ENCODE measurements at regions not wholly inside any gene's neighbourhood (a gene's known extent, or its start where the extent isn't known, plus 50 kb on each side); places are given as distances from the start of the nearest gene placed in this dataset.

DNA sequence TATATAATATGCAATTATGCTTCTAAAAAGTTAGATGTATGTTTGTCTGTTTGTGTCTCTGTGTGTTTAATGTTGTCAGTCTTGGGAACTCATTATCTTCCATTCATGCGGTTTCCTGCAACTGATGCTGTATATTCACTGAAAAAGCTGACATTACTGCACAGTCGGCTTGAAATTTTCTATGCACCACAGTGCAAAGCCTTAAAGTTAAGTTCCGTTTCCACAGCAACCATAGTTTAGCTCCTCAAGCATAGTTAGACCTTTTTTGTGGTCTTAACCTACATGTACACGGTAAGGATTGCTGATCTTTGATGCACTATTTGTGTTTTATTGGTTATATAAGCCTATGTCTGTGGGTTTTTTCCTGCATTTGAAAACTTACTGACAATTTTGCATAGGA lies 309.4 kb downstream of the KCNC2 start:
- DNase-seq (ENCODE audit: low spot score in 2 of 2) = no peak
- Histone ChIP-seq H3K9me3 (no peaks in the 10 kb centered on the region), H3K27ac (no peak overlapping the region), H3K4me3 (no peak overlapping the region), H3K4me1 (no peaks in the 10 kb centered on the region), H3K27me3 (no peaks in the 10 kb centered on the region), H3K36me3 (no peaks in the 10 kb centered on the region)
- 75% methylated on average over 4 of the region's 4 CpGs for WGBS
- TF ChIP-seq, protein P1, sequence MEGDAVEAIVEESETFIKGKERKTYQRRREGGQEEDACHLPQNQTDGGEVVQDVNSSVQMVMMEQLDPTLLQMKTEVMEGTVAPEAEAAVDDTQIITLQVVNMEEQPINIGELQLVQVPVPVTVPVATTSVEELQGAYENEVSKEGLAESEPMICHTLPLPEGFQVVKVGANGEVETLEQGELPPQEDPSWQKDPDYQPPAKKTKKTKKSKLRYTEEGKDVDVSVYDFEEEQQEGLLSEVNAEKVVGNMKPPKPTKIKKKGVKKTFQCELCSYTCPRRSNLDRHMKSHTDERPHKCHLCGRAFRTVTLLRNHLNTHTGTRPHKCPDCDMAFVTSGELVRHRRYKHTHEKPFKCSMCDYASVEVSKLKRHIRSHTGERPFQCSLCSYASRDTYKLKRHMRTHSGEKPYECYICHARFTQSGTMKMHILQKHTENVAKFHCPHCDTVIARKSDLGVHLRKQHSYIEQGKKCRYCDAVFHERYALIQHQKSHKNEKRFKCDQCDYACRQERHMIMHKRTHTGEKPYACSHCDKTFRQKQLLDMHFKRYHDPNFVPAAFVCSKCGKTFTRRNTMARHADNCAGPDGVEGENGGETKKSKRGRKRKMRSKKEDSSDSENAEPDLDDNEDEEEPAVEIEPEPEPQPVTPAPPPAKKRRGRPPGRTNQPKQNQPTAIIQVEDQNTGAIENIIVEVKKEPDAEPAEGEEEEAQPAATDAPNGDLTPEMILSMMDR (IDR thresholded peaks at IDR 0.05) = no peak
- TF ChIP-seq EP300 (IDR thresholded peaks at IDR 0.05) (no peak), POLR2AphosphoS5 (IDR thresholded peaks at IDR 0.05) (no peak), POLR2A (IDR thresholded peaks at IDR 0.05) (no peak)

DNA sequence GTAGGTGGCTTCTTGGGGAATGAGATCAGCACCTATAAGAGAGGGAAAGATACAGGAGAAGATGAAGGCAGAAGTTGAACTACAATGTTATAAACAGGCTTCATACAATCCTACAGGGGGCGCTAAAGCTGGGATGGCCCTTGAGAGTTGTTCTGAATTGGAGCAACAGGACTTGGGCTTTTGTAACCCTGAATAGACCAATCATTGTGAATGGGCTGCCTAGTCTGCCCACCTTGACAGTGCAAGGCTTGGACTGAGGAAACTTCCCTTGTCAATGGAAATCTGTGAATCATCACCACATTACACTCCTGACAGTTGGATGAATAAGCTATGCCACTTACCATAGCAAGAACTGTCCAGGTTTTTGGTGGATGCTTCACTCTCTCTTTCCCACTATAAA lies 306.1 kb downstream of the KCNC2 start:
- Histone ChIP-seq H3K36me3 (no peaks in the 10 kb centered on the region), H3K4me3 (no peak overlapping the region), H3K9me3 (no peaks in the 10 kb centered on the region), H3K4me1 (no peaks in the 10 kb centered on the region), H3K27me3 (no peaks in the 10 kb centered on the region), H3K27ac (no peak overlapping the region)
- DNase-seq (ENCODE audit: low spot score in 2 of 2) = no peak
- WGBS = 24% methylated on average over 1 of the region's 1 CpG
- TF ChIP-seq POLR2A (IDR thresholded peaks at IDR 0.05) = no peak
- no peak for TF ChIP-seq EP300 (IDR thresholded peaks at IDR 0.05)
- TF ChIP-seq POLR2AphosphoS5 (IDR thresholded peaks at IDR 0.05) = no peak
- TF ChIP-seq, protein P1 (IDR thresholded peaks at IDR 0.05) = no peak

DNA sequence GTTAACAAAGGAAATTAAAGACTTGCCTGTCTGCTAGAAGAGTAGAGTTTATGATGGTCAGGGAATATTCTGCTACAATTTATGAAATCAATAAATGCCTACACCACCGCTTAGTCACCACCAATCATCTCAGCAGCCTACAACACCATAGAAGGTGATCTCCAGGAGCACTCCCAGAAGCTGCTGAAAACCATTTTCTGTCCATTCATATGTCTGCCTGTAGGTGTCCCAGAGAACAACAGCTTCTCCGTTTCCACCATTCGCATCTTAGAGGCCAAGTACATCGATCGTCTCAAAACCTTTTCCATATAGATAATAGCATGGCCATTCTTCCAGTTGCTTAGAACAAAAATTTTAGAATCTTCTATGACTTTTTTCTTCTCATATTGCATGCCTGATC lies 303.4 kb downstream of the KCNC2 start:
- no peaks in the 10 kb centered on the region for H3K9me3 ChIP-seq
- 93% methylated on average over 5 of the region's 5 CpGs for WGBS
- H3K27ac ChIP-seq = no peak overlapping the region
- no peaks in the 10 kb centered on the region for H3K36me3 ChIP-seq
- TF ChIP-seq EP300 (IDR thresholded peaks at IDR 0.05) (no peak), POLR2A (IDR thresholded peaks at IDR 0.05) (no peak), POLR2AphosphoS5 (IDR thresholded peaks at IDR 0.05) (no peak)
- TF ChIP-seq, protein P1 (IDR thresholded peaks at IDR 0.05) = no peak
- no peak overlapping the region for H3K4me3 ChIP-seq
- H3K27me3 ChIP-seq = no peaks in the 10 kb centered on the region
- no peak for DNase-seq (ENCODE audit: low spot score in 2 of 2)
- no peaks in the 10 kb centered on the region for H3K4me1 ChIP-seq

DNA sequence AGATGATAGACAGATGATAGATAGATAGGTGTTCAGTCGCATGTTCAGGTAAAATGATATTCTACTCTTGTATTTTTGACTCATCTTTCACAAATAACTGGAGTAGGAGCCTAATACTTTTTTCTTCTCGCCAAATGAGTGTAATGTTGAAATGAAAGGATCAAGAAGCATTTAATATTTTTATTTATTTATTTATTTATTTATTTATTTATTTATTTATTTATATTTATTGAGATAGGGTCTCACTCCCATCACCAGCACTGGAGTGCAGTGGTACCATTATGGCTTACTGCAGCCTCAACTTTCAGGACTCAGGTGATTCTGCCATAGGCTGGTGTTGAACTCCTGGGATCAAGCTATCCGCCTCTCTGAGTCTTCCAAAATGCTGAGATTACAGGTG lies 298.8 kb downstream of the KCNC2 start:
- Histone ChIP-seq H3K27ac (no peak overlapping the region), H3K9me3 (no peaks in the 10 kb centered on the region), H3K36me3 (no peaks in the 10 kb centered on the region), H3K27me3 (no peaks in the 10 kb centered on the region), H3K4me1 (no peaks in the 10 kb centered on the region), H3K4me3 (no peak overlapping the region)
- DNase-seq (ENCODE audit: low spot score in 2 of 2) = no peak
- 92% methylated on average over 3 of the region's 3 CpGs for WGBS
- TF ChIP-seq POLR2A (IDR thresholded peaks at IDR 0.05) = no peak
- no peak for TF ChIP-seq POLR2AphosphoS5 (IDR thresholded peaks at IDR 0.05)
- TF ChIP-seq, protein P1 (IDR thresholded peaks at IDR 0.05) = no peak
- TF ChIP-seq EP300 (IDR thresholded peaks at IDR 0.05) = no peak

DNA sequence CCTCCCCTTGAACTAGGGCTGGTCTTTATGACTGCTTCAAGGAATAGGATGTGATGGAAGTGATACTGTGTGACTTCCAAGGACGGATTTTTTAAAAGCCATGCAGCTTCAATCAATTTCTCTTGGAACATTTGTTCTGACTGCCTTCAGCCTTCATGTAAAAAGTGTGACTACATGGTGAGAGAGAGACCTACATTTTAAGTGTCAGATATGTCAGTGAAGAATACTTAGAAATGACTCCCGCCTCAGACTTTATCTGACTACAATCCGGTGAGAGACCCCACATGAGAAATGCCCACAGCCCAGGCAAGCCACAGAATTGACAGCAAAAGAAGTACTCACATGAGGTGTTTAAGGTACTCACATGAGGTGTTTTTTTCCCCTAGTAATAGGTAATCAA lies 295.3 kb downstream of the KCNC2 start:
- H3K4me1 ChIP-seq = no peaks in the 10 kb centered on the region
- TF ChIP-seq POLR2A (IDR thresholded peaks at IDR 0.05) = no peak
- TF ChIP-seq POLR2AphosphoS5 (IDR thresholded peaks at IDR 0.05) = no peak
- TF ChIP-seq, protein P1 (IDR thresholded peaks at IDR 0.05) = no peak
- TF ChIP-seq EP300 (IDR thresholded peaks at IDR 0.05) = no peak
- WGBS = 83% methylated on average over 3 of the region's 3 CpGs
- H3K9me3 ChIP-seq = no peaks in the 10 kb centered on the region
- no peaks in the 10 kb centered on the region for H3K36me3 ChIP-seq
- no peak overlapping the region for H3K4me3 ChIP-seq
- H3K27me3 ChIP-seq = no peaks in the 10 kb centered on the region
- no peak for DNase-seq (ENCODE audit: low spot score in 2 of 2)
- no peak overlapping the region for H3K27ac ChIP-seq
